G401 (cell line): ENCODE measurements at regions not wholly inside any gene's neighbourhood (a gene's known extent, or its start where the extent isn't known, plus 50 kb on each side); places are given as distances from the start of the nearest gene placed in this dataset.
"Not testable (repeated sequence)": the region's sequence is repeated elsewhere in the genome, so short reads cannot be mapped to it uniquely, and the experiment has no call there.

Source experiments
- DNase-seq: peaks from one replicate; pipeline ENCODE4 v3.0.0-alpha.2; 2015; ENCODE audit warnings: low spot score
- in situ Hi-C: cut with HindIII; loops from 2 replicates; pipeline ENCODE4 v1.10.0; 2016; ENCODE audit warnings: low sequenced_read_pairs, mixed read lengths

- in situ Hi-C loops = no loop called here
- no peak for DNase-seq
These were observed 141.7 kb upstream of the MBNL1 start for GRCh38 chr3:152127058-152127457.

- in situ Hi-C loops = no loop called here
These were observed 140.4 kb upstream of the MBNL1 start for GRCh38 chr3:152128356-152128755.

GRCh38 chr3:152139651-152140050 lies 129.1 kb upstream of the MBNL1 start:
- in situ Hi-C loops = no loop called here

More at GRCh38 chr3:152128356-152128755, 140.4 kb upstream of the MBNL1 start:
- DNase-seq = no peak

GRCh38 chr3:152146461-152146860 lies 122.3 kb upstream of the MBNL1 start:
- in situ Hi-C loops = no loop called here
- no peak for DNase-seq

More at GRCh38 chr3:152139651-152140050, 129.1 kb upstream of the MBNL1 start:
- no peak for DNase-seq

GRCh38 chr3:152147748-152148147 lies 121.0 kb upstream of the MBNL1 start:
- DNase-seq = no peak
- in situ Hi-C loops = no loop called here

- DNase-seq = no peak
- in situ Hi-C loops = no loop called here
These were observed 120.2 kb upstream of the MBNL1 start for GRCh38 chr3:152148579-152148978.

- no peak for DNase-seq
- in situ Hi-C loops = no loop called here
These were observed 118.9 kb upstream of the MBNL1 start for GRCh38 chr3:152149832-152150231.

GRCh38 chr3:152151216-152151876 lies 117.4 kb upstream of the MBNL1 start:
- DNase-seq = no peak
- in situ Hi-C loops = no loop called here

- DNase-seq, in situ Hi-C loops: not testable (repeated sequence)
These were observed 116.6 kb upstream of the MBNL1 start for GRCh38 chr3:152151877-152152765.

GRCh38 chr3:152153115-152153514 lies 115.6 kb upstream of the MBNL1 start:
- in situ Hi-C loops, DNase-seq: not testable (repeated sequence)

- DNase-seq = no peak
- in situ Hi-C loops = no loop called here
These were observed 113.3 kb upstream of the MBNL1 start for GRCh38 chr3:152155246-152156020.

- in situ Hi-C loops = no loop called here
- DNase-seq = no peak
These were observed 111.8 kb upstream of the MBNL1 start for GRCh38 chr3:152156880-152157279.

GRCh38 chr3:152157337-152157736 lies 111.4 kb upstream of the MBNL1 start:
- in situ Hi-C loops = no loop called here

GRCh38 chr3:152159328-152159727 lies 109.4 kb upstream of the MBNL1 start:
- in situ Hi-C loops = no loop called here
- DNase-seq = no peak

More at GRCh38 chr3:152157337-152157736, 111.4 kb upstream of the MBNL1 start:
- DNase-seq = no peak

- no peak for DNase-seq
- in situ Hi-C loops = no loop called here
These were observed 108.2 kb upstream of the MBNL1 start for GRCh38 chr3:152160350-152161011.

GRCh38 chr3:152172460-152172859 lies 96.3 kb upstream of the MBNL1 start:
- in situ Hi-C loops = no loop called here
- no peak for DNase-seq

GRCh38 chr3:152173627-152174026 lies 95.1 kb upstream of the MBNL1 start:
- no peak for DNase-seq
- in situ Hi-C loops = no loop called here

- no peak for DNase-seq
- in situ Hi-C loops = no loop called here
These were observed 93.7 kb upstream of the MBNL1 start for GRCh38 chr3:152174876-152175527.

- DNase-seq = no peak
- in situ Hi-C loops = no loop called here
These were observed 93.2 kb upstream of the MBNL1 start for GRCh38 chr3:152175528-152175889.
